ENCODE measurements at regions not wholly inside any gene's neighbourhood (a gene's known extent, or its start where the extent isn't known, plus 50 kb on each side); places are given as distances from the start of the nearest gene placed in this dataset.

DNA sequence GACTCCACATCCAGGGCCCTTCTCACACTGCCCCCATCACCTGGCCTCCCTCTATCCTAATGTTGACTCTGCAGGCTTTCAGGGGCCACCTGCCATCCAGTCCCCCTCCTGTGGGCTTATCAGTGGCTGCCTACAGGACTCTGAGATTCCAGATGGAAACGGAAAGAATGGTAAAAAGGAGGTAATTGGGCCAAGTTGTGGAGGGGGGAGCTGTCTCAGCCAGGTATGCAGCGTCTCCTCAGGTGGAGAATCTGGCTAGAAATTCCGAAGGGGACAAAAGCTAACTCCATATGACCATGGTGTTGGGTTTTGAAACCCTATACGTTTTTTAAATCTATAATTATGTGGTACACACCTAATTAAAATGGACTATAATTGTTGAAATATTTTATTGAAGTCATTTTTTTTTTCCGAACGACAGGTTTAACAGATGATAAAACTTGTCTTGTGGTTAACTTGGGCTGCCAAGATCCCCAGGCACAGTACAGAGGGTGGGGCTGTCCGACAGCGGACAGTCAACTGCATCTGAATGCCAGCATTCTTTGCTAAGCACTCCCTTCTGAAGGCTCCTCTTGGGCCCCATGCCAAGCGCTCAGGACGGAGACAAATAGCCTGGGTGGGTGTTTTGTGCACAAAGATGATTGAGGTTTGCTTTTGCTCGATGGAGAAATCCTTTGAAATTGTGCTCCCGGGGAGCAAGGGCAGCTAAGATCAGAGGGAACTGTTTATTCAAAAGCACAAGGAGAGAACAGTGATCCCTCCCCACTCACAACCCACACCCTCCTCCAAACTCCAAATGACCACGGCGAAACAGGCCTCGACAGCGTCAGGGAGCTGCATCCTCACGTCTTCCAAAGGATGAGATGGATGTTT is 365.6 kb downstream of the BCL11B start:
- Histone ChIP-seq H3K9me3 (ENCODE audit: control insufficient read depth in 2 of 2, insufficient read depth in 1 of 2, low read length in 1 of 2) (no peaks in the 10 kb centered on the region), H3K4me3 (ENCODE audit: low read length in 2 of 2) (no peak overlapping the region), H3K4me1 (ENCODE audit: control insufficient read depth in 2 of 2, insufficient read depth in 2 of 2, low read length in 2 of 2) (peaks cover 6 to 28% of the 10 kb centered on the region in 2 donors), H3K27me3 (ENCODE audit: control insufficient read depth in 2 of 2, insufficient read depth in 1 of 2, low read length in 1 of 2) (peaks cover 0 to 2% of the 10 kb centered on the region in 2 donors), H3K27ac (ENCODE audit: low read depth in 1 of 2, low read length in 1 of 2) (peak overlapping the region in 1 of 2 donors; percentile 46), H3K36me3 (ENCODE audit: control insufficient read depth in 2 of 2, insufficient read depth in 2 of 2, low read length in 1 of 2) (no peaks in the 10 kb centered on the region)
- WGBS, result 50% methylated on average over 17 of the region's 17 CpGs
- DNase-seq (ENCODE audit: low read depth in 6 of 9, low spot score in 9 of 9), result no peak

DNA sequence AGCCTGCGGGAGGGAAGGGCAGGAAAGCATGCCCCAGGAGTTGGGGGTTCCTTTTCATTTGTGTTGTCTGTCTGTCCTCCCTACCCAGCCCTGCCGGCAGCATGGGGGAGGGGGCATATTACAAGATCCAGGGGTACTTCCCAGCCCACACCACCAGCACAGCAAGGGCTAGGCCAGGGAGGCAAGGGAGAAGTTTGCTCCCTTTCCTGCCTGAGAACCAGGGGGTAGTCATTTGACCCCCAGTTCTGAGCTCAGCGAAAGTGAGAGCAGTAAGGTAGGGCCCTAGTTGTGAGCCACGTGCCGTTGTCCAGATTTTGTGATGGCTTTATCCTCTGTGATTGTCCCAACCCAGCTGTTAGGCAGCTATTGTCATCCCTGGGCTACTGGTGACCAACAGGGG is 364.7 kb downstream of the BCL11B start:
- Histone ChIP-seq H3K9me3 (ENCODE audit: control insufficient read depth in 2 of 2, insufficient read depth in 1 of 2, low read length in 1 of 2) (no peaks in the 10 kb centered on the region), H3K4me1 (ENCODE audit: control insufficient read depth in 2 of 2, insufficient read depth in 2 of 2, low read length in 2 of 2) (peaks cover 7 to 23% of the 10 kb centered on the region in 2 donors), H3K27ac (ENCODE audit: low read depth in 1 of 2, low read length in 1 of 2) (no peak overlapping the region), H3K27me3 (ENCODE audit: control insufficient read depth in 2 of 2, insufficient read depth in 1 of 2, low read length in 1 of 2) (peaks cover 0 to 2% of the 10 kb centered on the region in 2 donors), H3K4me3 (ENCODE audit: low read length in 2 of 2) (no peak overlapping the region), H3K36me3 (ENCODE audit: control insufficient read depth in 2 of 2, insufficient read depth in 2 of 2, low read length in 1 of 2) (no peaks in the 10 kb centered on the region)
- no peak for DNase-seq (ENCODE audit: low read depth in 6 of 9, low spot score in 9 of 9)
- 78% methylated on average over 5 of the region's 5 CpGs for WGBS

DNA sequence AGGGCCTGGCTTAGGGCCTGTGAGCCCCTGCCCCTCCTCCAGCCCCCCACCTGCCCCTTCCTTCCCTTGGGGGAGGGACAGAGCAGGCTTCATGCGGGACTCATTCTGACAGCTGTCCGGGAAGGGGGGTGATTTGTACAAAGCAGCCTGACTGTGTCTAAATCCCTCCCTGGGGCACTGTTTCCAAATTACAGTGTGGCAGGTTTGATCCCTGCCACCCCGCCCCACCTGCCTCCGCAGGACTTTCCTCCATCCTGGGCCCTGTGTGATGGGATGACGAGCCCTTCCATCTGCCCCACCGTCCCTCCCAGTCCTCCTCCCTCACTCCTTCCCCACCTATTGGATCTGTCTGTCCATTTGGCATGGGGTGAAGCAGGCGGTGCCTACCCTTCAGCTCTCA is 363.9 kb downstream of the BCL11B start:
- Histone ChIP-seq H3K9me3 (ENCODE audit: control insufficient read depth in 2 of 2, insufficient read depth in 1 of 2, low read length in 1 of 2) (no peaks in the 10 kb centered on the region), H3K4me1 (ENCODE audit: control insufficient read depth in 2 of 2, insufficient read depth in 2 of 2, low read length in 2 of 2) (peaks cover 15 to 30% of the 10 kb centered on the region in 2 donors), H3K36me3 (ENCODE audit: control insufficient read depth in 2 of 2, insufficient read depth in 2 of 2, low read length in 1 of 2) (no peaks in the 10 kb centered on the region), H3K27ac (ENCODE audit: low read depth in 1 of 2, low read length in 1 of 2) (no peak overlapping the region), H3K4me3 (ENCODE audit: low read length in 2 of 2) (no peak overlapping the region), H3K27me3 (ENCODE audit: control insufficient read depth in 2 of 2, insufficient read depth in 1 of 2, low read length in 1 of 2) (peaks cover 0 to 2% of the 10 kb centered on the region in 2 donors)
- DNase-seq (ENCODE audit: low read depth in 6 of 9, low spot score in 9 of 9), result no peak
- 91% methylated on average over 7 of the region's 7 CpGs for WGBS

DNA sequence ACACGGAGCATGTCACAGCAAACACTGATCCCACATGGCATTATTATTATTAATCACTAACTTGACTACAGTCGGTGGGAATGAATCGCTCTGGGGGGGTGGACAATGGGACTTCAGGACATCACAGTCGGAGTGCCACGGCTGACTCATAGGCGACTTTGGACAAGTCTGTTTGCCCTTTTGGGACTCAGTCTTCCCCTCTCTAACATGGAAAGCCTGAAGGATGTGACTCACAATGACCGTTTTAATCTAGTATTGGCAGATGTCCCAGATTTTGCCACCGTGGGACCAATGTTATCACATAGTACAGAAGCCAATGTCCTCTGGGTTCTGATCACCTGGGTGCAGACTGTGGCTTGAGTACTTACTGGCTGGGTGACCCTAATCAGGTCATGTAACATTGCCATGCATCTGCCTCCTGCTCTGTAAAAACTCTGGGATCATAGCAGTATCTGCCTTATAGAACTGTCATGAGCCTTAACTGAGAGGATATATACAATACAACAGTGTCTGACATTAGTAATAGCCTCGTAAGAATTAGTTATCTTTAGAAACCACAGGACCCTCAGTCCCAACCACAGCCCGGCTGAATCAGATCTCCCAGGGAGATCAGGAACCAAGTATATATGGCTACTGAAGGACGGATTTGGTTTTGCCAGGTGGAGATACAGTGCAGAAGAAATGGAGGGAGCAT is 362.6 kb downstream of the BCL11B start:
- Histone ChIP-seq H3K4me3 (ENCODE audit: low read length in 2 of 2) (no peak overlapping the region), H3K4me1 (ENCODE audit: control insufficient read depth in 2 of 2, insufficient read depth in 2 of 2, low read length in 2 of 2) (peaks cover 17 to 35% of the 10 kb centered on the region in 2 donors), H3K9me3 (ENCODE audit: control insufficient read depth in 2 of 2, insufficient read depth in 1 of 2, low read length in 1 of 2) (no peaks in the 10 kb centered on the region), H3K27ac (ENCODE audit: low read depth in 1 of 2, low read length in 1 of 2) (no peak overlapping the region), H3K36me3 (ENCODE audit: control insufficient read depth in 2 of 2, insufficient read depth in 2 of 2, low read length in 1 of 2) (no peaks in the 10 kb centered on the region), H3K27me3 (ENCODE audit: control insufficient read depth in 2 of 2, insufficient read depth in 1 of 2, low read length in 1 of 2) (peaks cover 0 to 2% of the 10 kb centered on the region in 2 donors)
- no peak for DNase-seq (ENCODE audit: low read depth in 6 of 9, low spot score in 9 of 9)
- 69% methylated on average over 11 of the region's 11 CpGs for WGBS

DNA sequence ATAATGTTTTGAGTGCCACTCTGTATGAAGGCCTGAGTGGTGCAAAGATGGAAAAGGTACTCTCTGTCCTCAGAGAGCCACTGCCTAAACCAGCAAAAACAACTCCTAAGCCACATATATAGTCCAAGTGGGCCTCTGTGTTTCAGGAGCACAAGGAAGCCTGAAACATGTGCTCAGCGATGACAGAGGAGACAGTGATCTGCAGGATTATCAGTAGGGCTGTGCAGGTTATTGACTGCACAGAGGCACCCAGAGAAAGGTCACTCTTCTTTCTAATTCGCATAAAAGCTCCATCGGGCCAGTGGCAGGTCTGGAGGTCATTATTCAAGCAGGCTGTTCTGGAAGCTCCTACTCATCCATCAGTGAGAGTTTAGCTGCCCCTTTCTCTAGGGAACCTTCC is 361.9 kb downstream of the BCL11B start:
- Histone ChIP-seq H3K4me3 (ENCODE audit: low read length in 2 of 2) (no peak overlapping the region), H3K4me1 (ENCODE audit: control insufficient read depth in 2 of 2, insufficient read depth in 2 of 2, low read length in 2 of 2) (peaks cover 17 to 35% of the 10 kb centered on the region in 2 donors), H3K9me3 (ENCODE audit: control insufficient read depth in 2 of 2, insufficient read depth in 1 of 2, low read length in 1 of 2) (no peaks in the 10 kb centered on the region), H3K27ac (ENCODE audit: low read depth in 1 of 2, low read length in 1 of 2) (no peak overlapping the region), H3K27me3 (ENCODE audit: control insufficient read depth in 2 of 2, insufficient read depth in 1 of 2, low read length in 1 of 2) (no peaks in the 10 kb centered on the region), H3K36me3 (ENCODE audit: control insufficient read depth in 2 of 2, insufficient read depth in 2 of 2, low read length in 1 of 2) (no peaks in the 10 kb centered on the region)
- DNase-seq (ENCODE audit: low read depth in 6 of 9, low spot score in 9 of 9), result no peak
- WGBS, result 98% methylated on average over 3 of the region's 3 CpGs

DNA sequence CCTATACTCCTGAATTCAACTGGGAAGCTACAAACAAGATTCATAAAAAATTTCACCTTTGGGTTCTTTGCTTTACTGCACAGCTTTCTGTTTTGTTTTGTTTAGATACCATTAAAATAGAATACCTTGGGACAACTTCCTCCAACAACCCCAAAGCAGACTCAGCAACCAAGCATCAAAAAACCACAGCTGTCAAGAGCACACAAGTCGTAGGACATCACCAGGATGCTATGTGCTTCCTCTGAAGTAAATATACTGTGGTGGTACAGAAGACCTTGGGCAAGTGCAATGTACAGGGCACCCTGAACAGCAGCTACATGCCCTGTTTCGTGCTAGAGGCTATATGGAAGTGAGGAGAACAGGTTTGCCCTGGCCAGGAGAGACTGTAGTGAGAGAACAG is 359.3 kb downstream of the BCL11B start:
- Histone ChIP-seq H3K36me3 (ENCODE audit: control insufficient read depth in 2 of 2, insufficient read depth in 2 of 2, low read length in 1 of 2) (no peaks in the 10 kb centered on the region), H3K27ac (ENCODE audit: low read depth in 1 of 2, low read length in 1 of 2) (peak overlapping the region in 1 of 2 donors; percentile 6), H3K9me3 (ENCODE audit: control insufficient read depth in 2 of 2, insufficient read depth in 1 of 2, low read length in 1 of 2) (no peaks in the 10 kb centered on the region), H3K4me1 (ENCODE audit: control insufficient read depth in 2 of 2, insufficient read depth in 2 of 2, low read length in 2 of 2) (peaks cover 11 to 36% of the 10 kb centered on the region in 2 donors), H3K4me3 (ENCODE audit: low read length in 2 of 2) (no peak overlapping the region), H3K27me3 (ENCODE audit: control insufficient read depth in 2 of 2, insufficient read depth in 1 of 2, low read length in 1 of 2) (no peaks in the 10 kb centered on the region)
- 33% methylated on average over 2 of the region's 2 CpGs for WGBS
- DNase-seq (ENCODE audit: low read depth in 6 of 9, low spot score in 9 of 9), result peak in 4 of 9 donors; percentile 62 to 86 (median 68)

DNA sequence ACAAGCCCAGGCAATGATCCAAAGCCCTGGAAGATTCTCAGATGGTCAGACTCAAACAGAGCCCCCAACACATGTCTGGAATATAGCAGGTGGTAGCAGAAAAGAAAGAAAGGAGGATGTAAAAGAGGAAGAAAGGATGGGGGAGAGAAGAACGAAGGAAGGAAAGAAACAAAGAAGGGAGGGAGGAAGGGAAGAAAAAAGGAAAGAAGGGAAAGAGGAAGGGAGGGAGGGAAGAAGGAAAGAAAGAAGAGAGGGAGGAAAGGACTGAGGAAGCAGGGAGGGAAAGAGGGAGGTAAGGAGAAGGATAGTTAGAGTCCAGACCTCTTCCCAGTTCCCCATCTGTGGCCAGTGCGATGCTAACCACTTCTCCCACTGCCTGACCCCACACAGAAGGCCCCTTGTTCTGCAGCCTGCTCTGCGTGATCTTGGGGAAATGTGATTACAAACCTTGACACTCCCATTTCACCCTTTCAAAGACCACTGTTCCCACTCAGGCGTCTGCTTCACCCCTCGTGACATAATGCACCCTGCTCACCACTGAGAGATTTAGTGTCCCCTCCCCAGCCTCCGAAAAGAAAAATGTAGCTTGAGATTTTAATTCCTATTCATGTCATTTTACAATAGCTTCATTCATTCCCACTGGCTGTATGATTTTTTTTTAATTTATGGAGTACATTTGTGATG is 357.9 kb downstream of the BCL11B start:
- DNase-seq (ENCODE audit: low read depth in 6 of 9, low spot score in 9 of 9), result no peak
- 81% methylated on average over 6 of the region's 6 CpGs for WGBS

DNA sequence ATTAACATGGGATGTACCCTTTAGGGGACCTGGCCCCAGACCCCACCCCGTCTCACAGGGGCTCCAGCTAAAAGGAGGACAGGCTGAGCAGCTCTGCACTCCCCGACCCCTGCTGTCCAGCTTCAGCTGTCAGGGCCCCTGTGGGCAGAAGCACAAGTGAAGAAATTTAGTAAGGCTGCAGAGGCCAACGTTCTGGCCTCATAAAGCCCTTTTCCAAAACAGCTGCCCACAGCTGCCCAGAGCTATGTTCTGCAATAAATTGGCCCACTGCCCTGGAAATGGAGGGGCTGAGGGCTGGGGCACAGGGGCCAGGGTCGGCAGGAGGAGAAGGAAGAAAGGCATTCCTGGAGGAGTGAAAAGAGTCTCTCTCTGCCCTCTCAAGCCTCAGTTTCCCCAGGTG is 357.1 kb downstream of the BCL11B start:
- Histone ChIP-seq H3K27me3 (ENCODE audit: control insufficient read depth in 2 of 2, insufficient read depth in 1 of 2, low read length in 1 of 2) (no peaks in the 10 kb centered on the region), H3K4me3 (ENCODE audit: low read length in 2 of 2) (no peak overlapping the region), H3K4me1 (ENCODE audit: control insufficient read depth in 2 of 2, insufficient read depth in 2 of 2, low read length in 2 of 2) (peaks cover 11 to 39% of the 10 kb centered on the region in 2 donors), H3K36me3 (ENCODE audit: control insufficient read depth in 2 of 2, insufficient read depth in 2 of 2, low read length in 1 of 2) (no peaks in the 10 kb centered on the region), H3K27ac (ENCODE audit: low read depth in 1 of 2, low read length in 1 of 2) (no peak overlapping the region), H3K9me3 (ENCODE audit: control insufficient read depth in 2 of 2, insufficient read depth in 1 of 2, low read length in 1 of 2) (no peaks in the 10 kb centered on the region)
- 81% methylated on average over 4 of the region's 4 CpGs for WGBS
- DNase-seq (ENCODE audit: low read depth in 6 of 9, low spot score in 9 of 9), result no peak

More for the DNA sequence above, 357.9 kb downstream of the BCL11B start:
- Histone ChIP-seq H3K36me3 (ENCODE audit: control insufficient read depth in 2 of 2, insufficient read depth in 2 of 2, low read length in 1 of 2) (no peaks in the 10 kb centered on the region), H3K4me1 (ENCODE audit: control insufficient read depth in 2 of 2, insufficient read depth in 2 of 2, low read length in 2 of 2) (peaks cover 11 to 40% of the 10 kb centered on the region in 2 donors), H3K27ac (ENCODE audit: low read depth in 1 of 2, low read length in 1 of 2) (no peak overlapping the region), H3K4me3 (ENCODE audit: low read length in 2 of 2) (no peak overlapping the region), H3K27me3 (ENCODE audit: control insufficient read depth in 2 of 2, insufficient read depth in 1 of 2, low read length in 1 of 2) (no peaks in the 10 kb centered on the region), H3K9me3 (ENCODE audit: control insufficient read depth in 2 of 2, insufficient read depth in 1 of 2, low read length in 1 of 2) (no peaks in the 10 kb centered on the region)

DNA sequence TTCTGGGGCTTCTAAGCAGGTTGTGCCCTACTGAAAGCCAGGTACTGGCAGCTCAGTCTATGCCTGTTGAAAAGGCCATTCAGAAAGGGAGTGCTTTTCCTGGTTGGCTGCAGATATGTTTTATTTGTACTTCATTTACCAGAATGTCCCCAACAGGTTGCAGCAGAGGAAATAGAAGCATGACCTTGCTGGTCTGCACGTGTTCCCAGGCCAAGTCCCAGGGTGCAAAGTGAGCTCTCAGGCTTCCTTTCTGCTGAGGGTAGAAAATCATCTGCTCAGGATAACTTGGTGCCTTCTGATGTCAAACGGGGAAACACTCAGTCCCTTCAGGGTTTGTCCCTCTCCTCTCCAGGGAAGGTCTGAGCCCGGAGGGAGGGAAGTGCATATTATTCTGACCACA is 356.4 kb downstream of the BCL11B start:
- H3K4me1 ChIP-seq (ENCODE audit: control insufficient read depth in 2 of 2, insufficient read depth in 2 of 2, low read length in 2 of 2), result peaks cover 11 to 36% of the 10 kb centered on the region in 2 donors
- H3K9me3 ChIP-seq (ENCODE audit: control insufficient read depth in 2 of 2, insufficient read depth in 1 of 2, low read length in 1 of 2), result no peaks in the 10 kb centered on the region
- WGBS, result 66% methylated on average over 3 of the region's 3 CpGs
- H3K36me3 ChIP-seq (ENCODE audit: control insufficient read depth in 2 of 2, insufficient read depth in 2 of 2, low read length in 1 of 2), result no peaks in the 10 kb centered on the region
- no peak overlapping the region for H3K4me3 ChIP-seq (ENCODE audit: low read length in 2 of 2)
- H3K27ac ChIP-seq (ENCODE audit: low read depth in 1 of 2, low read length in 1 of 2), result no peak overlapping the region
- H3K27me3 ChIP-seq (ENCODE audit: control insufficient read depth in 2 of 2, insufficient read depth in 1 of 2, low read length in 1 of 2), result no peaks in the 10 kb centered on the region
- DNase-seq (ENCODE audit: low read depth in 6 of 9, low spot score in 9 of 9), result no peak
